ENCODE measurements at regions not wholly inside any gene's neighbourhood (a gene's known extent, or its start where the extent isn't known, plus 50 kb on each side); places are given as distances from the start of the nearest gene placed in this dataset.

- ATAC-seq (peak; percentile 44), DNase-seq (no peak)
- intact Hi-C loops (cut with DNase I, micrococcal nuclease): no loop called here
Measured at GRCh38 chr15:35720019-35720418, 174.1 kb upstream of the DPH6 start.

DNA sequence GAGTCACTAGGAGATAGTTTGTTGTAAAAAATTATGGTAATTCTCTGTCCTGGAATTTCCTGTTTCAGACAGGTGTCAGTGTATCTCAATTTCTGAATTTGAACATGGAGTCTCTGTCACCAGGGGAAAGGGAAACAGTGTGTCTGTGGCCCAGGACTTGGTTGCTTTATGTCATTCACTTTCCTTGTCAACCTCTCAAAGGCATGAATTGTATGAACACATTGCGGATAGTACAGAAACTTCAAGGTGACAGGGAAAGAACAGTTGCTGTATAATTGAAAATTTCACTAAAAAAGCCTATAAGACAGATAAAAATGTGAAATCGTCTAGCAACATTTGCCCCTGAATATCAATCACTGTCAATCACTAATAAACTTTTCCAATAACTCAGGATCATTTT, 175.0 kb upstream of the DPH6 start:
- DNase-seq (no peak), ATAC-seq (no peak)
- intact Hi-C loops (cut with DNase I, micrococcal nuclease): no loop called here

- intact Hi-C loops (cut with DNase I, micrococcal nuclease): no loop called here
- DNase-seq (no peak), ATAC-seq (no peak)
Measured at GRCh38 chr15:35721751-35722150, 175.8 kb upstream of the DPH6 start.

GRCh38 chr15:35722501-35722900, 176.5 kb upstream of the DPH6 start:
- DNase-seq (no peak), ATAC-seq (no peak)
- intact Hi-C loops (cut with DNase I, micrococcal nuclease): no loop called here

DNA sequence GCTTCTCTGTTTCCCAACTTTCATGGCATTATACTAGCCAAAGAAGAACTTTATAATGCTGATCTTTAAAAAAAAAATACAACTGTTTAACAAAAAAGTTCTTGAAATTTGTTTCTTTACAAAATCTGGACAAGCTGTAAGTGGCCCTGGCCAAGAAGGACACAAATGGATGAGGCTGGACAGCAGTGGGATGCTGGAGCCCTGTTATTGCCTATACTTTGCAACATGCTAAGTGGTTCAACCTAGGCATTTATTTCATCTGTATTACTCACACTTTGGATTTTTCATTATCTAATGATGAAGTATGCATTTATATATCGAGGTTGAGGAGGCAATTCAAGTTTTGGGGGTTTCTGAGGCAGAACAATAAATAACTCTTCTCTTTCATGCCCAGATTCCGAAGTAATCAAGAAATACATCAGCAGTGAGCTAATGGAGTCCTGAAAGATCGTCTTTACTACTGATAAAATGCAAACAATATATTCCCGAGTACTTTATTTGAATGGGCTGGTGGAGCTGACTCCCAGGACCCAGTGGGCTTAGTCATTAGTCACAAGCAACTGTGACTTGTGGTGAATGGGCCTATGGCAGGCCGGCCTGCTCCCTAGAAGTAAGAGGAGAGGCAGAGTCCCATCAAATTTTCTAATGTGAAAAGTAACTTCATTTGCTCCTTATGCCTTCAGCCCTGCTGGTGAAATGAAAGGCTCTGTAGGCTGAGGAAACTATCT, 177.3 kb upstream of the DPH6 start:
- ATAC-seq (no peak), DNase-seq (no peak)
- intact Hi-C loops (cut with DNase I, micrococcal nuclease): no loop called here

DNA sequence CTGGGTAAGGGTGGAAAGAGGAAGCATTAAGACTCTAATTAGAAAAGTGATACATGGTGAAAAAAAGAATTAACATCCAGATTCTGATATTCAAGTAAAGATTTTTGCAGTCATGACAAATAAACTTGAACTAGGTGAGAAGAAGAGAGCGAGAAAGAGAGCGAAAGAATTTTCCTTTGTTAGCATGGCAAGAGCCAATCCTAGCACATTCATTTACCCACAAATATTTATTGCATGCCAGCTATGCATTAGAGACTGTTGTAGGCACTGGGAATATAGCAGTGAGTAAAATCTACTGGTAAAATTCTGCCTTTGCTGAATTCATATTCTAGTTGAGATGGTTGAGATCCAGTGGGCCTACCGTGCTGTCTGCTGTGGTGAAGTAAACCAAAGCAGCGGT, 177.9 kb upstream of the DPH6 start:
- no peak for ATAC-seq
- intact Hi-C loops (cut with DNase I, micrococcal nuclease): no loop called here
- no peak for DNase-seq

DNA sequence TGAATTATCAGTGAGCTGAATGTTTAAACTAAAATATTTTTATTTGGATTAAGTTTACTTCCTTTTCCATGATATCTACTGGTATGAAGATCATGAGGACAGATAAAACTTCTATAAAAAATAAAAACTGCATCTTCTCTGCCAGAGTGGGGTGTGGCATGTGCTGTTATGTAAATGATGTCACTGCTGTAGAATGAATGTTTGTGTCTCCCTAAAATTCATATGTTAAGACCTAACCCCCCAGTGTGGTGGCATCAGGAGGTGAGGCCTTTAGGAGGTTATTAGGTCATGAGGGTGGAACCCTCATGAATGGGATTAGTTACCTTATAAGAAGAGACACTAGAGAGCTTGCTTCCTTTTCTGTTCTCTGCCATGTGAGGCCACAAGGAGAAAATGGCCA, 178.7 kb upstream of the DPH6 start:
- intact Hi-C loops (cut with DNase I, micrococcal nuclease): no loop called here
- ATAC-seq: no peak

DNA sequence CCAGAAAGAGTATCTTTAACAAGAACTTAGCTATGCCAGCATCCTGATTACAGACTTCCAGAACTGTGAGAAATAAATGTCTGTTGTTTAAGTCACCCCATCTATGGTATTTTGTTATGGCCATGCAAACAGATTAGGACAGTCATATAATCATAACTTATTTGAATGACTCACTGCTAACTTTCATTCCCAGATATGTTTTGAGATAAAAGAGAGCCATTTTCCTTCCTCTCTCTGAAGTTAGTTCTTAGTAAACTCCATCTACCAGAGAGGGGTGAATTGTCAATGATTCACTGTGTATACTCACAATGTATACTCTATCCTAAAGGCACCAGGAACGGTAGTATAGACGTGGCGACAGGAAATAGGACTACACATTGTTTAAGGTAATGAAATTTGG, 179.4 kb upstream of the DPH6 start:
- ATAC-seq (peak; percentile 79), DNase-seq (no peak)
- intact Hi-C loops (cut with DNase I, micrococcal nuclease): no loop called here

More for the DNA sequence above, 178.7 kb upstream of the DPH6 start:
- DNase-seq: no peak

GRCh38 chr15:35727627-35728026, 181.7 kb upstream of the DPH6 start:
- ATAC-seq: no peak
- intact Hi-C loops (cut with DNase I, micrococcal nuclease): no loop called here
- DNase-seq: no peak

DNA sequence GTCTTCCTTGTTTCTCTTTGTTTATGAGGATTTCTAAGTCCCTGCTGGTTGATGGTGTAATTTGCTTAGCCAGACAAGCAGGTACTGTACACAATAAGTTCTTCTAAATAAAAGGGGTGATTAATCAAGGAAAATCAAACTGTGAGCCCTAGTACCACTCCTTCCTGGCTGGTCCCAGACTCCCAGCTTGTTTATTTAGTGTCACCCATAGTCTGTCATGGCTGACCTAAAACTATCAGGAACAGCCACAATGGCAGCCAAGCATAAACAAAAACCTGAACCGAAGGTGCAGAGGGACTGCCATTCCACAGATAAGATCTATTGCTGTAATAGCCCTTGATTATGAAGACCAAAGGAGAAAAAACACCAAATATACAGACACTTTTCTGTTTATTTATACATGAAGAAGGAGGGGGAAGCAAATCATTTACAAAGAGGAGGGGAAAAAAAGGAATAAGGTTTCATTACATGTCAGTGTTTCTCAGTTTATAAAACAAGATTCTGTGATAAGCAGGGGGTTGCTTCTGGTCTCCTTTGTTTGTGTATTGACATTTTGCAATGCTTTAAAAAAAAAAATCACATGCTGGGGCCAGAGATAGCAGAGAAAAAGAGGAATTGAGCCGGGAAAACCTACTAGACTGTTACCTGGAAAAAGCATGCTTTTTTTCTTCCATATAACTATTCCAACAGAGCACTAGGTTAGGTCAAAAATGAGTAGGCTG, 182.4 kb upstream of the DPH6 start:
- intact Hi-C loops (cut with DNase I, micrococcal nuclease): no loop called here
- no peak for DNase-seq
- peak; percentile 33 for ATAC-seq

DNA sequence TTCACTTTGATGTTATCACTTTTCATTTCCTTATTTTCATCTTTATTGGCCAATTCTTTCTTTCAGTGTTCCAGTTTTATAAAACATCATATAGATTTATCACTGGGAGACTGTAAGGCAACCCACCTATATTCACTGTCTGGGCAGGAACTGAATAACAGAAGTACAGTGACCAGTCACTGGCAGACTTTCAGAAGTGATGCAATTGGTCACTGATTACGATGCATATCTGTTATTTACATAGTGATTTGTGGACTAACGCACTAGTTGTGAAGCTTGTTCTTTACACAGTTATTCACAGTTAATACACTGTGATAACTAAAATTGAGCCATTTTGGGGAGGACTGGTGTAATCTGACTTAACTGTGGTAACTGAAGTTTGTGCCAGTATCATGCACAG, 190.2 kb upstream of the DPH6 start:
- peak; percentile 78 for ATAC-seq
- no peak for DNase-seq
- intact Hi-C loops (cut with DNase I, micrococcal nuclease): no loop called here

- DNase-seq (no peak), ATAC-seq (no peak)
- intact Hi-C loops (cut with DNase I, micrococcal nuclease): no loop called here
Measured at GRCh38 chr15:35737441-35737840, 191.5 kb upstream of the DPH6 start.

GRCh38 chr15:35738370-35738769, 192.4 kb upstream of the DPH6 start:
- DNase-seq (no peak), ATAC-seq (no peak)
- intact Hi-C loops (cut with DNase I, micrococcal nuclease): no loop called here

DNA sequence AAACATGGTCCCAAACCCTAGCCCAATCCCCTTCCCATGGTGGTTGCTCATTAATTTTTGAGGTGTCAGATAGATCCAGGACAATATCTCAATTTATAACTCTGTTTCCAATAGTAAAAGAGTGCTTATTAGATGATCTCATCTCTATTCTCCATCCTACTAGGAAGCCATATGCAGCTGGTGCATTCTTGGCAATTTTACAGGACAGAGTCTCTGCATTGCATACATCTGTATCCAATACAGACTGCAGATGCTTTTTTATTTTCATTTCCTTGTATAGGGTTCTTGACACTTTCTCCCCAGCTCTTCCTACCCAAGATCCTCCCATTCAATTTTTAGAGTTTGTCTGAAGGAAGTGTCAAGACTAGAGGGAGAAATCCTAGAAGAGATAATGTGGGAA, 194.8 kb upstream of the DPH6 start:
- intact Hi-C loops (cut with DNase I, micrococcal nuclease): no loop called here
- no peak for DNase-seq
- no peak for ATAC-seq

DNA sequence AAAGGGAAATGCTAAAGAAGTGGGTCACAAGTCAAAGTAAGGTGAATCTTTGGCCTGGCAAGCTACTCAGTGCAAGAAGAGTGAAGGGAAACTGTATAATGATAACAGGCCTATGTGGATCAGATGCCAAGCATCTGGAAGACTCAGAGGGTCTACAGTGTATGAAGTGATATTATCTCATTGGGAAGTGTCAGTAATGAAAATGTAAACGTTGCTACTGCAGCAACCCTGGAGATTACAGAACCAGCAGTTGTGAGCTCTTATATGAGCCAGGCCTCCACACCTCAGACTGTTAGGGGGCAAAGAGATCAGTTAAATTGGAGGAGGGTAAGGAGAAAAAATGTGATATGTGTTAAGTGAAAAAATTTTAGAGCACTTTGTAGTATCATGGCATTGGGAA, 195.4 kb upstream of the DPH6 start:
- intact Hi-C loops (cut with DNase I, micrococcal nuclease): no loop called here
- ATAC-seq (no peak), DNase-seq (no peak)

DNA sequence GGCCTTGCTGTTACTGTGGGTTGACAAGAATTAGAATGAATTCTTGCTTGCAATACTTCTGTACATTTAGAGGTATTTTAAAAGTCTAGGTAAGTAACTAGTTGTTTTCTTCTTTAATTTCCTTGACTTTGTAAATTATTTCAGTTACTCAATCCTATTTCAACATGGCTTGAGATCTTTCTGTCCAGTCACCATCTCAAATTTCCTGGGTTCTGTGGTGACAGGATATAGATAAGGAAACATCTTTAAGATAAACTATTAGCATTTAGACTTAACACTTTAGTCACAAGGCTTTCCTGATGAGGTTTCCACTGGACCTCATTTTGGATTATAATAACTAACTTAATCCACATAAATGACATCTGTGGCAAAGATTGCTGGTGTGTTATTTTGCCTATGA, 195.9 kb upstream of the DPH6 start:
- no peak for ATAC-seq
- no peak for DNase-seq
- intact Hi-C loops (cut with DNase I, micrococcal nuclease): no loop called here

DNA sequence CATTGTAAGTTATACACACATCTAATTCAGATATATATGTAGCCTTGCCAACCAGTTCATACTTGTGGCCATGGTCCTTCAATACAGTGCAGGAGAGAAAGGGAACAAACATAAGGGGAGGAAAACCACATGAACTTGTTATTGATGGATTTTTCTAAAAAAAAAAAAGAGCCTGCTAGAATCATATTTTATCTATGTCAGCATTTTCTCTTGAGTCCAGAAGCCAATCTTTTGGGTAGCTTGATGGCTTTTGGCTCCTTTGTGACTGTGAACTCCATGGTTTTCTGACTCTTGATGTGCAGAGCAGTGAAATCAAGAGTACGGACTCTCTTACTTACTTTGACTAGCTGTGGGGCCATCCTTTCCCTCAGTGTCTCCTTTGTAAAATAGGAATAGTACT, 197.4 kb upstream of the DPH6 start:
- intact Hi-C loops (cut with DNase I, micrococcal nuclease): no loop called here
- DNase-seq (no peak), ATAC-seq (no peak)

GRCh38 chr15:35746121-35746520, 200.2 kb upstream of the DPH6 start:
- no peak for DNase-seq
- intact Hi-C loops (cut with DNase I, micrococcal nuclease): no loop called here

DNA sequence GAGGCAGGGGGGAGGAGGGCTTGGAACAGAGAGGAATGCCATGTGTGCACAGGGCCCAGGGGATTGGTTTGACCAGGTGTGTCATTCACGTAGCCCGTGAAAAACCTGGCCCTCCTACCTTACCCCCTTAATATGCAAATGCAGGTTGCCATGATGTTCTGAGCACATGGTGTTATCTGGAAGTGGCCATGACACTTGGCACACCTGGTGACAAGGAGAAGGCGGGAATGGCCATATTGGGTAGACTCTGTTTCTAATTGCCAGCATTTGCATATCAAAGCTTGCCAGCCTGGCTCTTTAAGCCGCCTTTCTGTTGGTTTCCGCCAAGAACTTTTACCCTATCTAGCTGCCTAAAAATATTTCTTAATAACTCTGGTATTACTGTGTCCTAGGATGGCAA, 202.1 kb upstream of the DPH6 start:
- intact Hi-C loops (cut with DNase I, micrococcal nuclease): no loop called here
- DNase-seq (no peak), ATAC-seq (no peak)

More at GRCh38 chr15:35746121-35746520, 200.2 kb upstream of the DPH6 start:
- no peak for ATAC-seq

- intact Hi-C loops (cut with DNase I, micrococcal nuclease): loop anchor here in 1 of 2 donors (10.0 kb wide), 1 partner anchor 1385 kb away; no protein-coding TSS in a partner anchor
- DNase-seq (no peak), ATAC-seq (no peak)
Measured at GRCh38 chr15:35750051-35750450, 204.1 kb upstream of the DPH6 start.

All from left colon (tissue), 2 donors.